NB4 (cell line): ENCODE measurements at regions not wholly inside any gene's neighbourhood (a gene's known extent, or its start where the extent isn't known, plus 50 kb on each side); places are given as distances from the start of the nearest gene placed in this dataset.

Experiments
- DNase-seq: peaks from one replicate; pipeline ENCODE4 v3.0.0; 2010; ENCODE audit warnings: low read depth
- H3K4me3 ChIP-seq: one replicate; pipeline ENCODE4 v1.5.1; 2011; ENCODE audit warnings: mild to moderate bottlenecking, low read depth, low read length, moderate library complexity
- CTCF ChIP-seq: IDR thresholded peaks from one replicate; pipeline ENCODE4 v1.5.1; 2012; ENCODE audit warnings: low read depth, low read length
- MYC ChIP-seq: IDR thresholded peaks from 2 replicates; pipeline ENCODE4 v1.6.1; 2011; ENCODE audit warnings: low read depth, low read length
- POLR2A ChIP-seq: IDR thresholded peaks from 2 replicates; pipeline ENCODE4 v1.6.1; 2011; ENCODE audit warnings: mild to moderate bottlenecking; ENCODE audit not compliant: insufficient read length; ENCODE audit errors: extremely low read depth
- TF ChIP-seq, protein P1 (sequence below): IDR thresholded peaks from 2 replicates; pipeline ENCODE4 v1.6.1; 2011; ENCODE audit warnings: low read depth, low read length

GRCh38 chr10:128451879-128452278 lies 325.7 kb upstream of the MKI67 start:
- no peak for TF ChIP-seq MYC
- TF ChIP-seq POLR2A: no peak
- TF ChIP-seq, protein P1, sequence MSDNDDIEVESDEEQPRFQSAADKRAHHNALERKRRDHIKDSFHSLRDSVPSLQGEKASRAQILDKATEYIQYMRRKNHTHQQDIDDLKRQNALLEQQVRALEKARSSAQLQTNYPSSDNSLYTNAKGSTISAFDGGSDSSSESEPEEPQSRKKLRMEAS: no peak
- no peak for TF ChIP-seq CTCF

DNA sequence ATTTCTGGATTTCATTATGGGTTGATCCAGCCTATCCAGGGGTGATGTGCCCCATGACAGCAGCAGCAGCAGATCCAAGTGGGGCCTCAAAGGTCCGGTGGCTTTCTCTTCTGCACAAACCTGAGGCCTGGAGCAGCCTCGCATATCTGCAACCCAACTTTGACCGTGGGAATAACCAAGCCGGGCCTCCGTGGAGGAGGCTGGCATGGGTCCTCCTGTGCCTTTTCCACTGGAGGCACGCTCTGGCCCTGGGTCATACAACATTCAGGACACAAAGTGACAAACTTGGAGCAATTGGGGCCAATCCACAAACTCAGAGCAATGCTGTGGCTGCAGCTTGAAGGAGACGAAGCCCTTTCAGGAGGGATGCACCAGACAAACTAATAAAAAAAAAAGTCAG lies 330.0 kb upstream of the MKI67 start:
- no peak overlapping the region for H3K4me3 ChIP-seq
- no peak for DNase-seq
- TF ChIP-seq POLR2A (no peak), MYC (no peak), CTCF (no peak)
- TF ChIP-seq, protein P1: no peak

More at GRCh38 chr10:128451879-128452278, 325.7 kb upstream of the MKI67 start:
- H3K4me3 ChIP-seq: no peak overlapping the region
- DNase-seq: no peak

- no peak overlapping the region for H3K4me3 ChIP-seq
- TF ChIP-seq MYC (no peak), CTCF (no peak), POLR2A (no peak)
- TF ChIP-seq, protein P1: no peak
These were observed 330.9 kb upstream of the MKI67 start for GRCh38 chr10:128457136-128457535.

GRCh38 chr10:128461991-128462390 lies 335.8 kb upstream of the MKI67 start:
- no peak for DNase-seq
- TF ChIP-seq MYC (no peak), CTCF (no peak), POLR2A (no peak)
- TF ChIP-seq, protein P1: no peak
- no peak overlapping the region for H3K4me3 ChIP-seq

More at GRCh38 chr10:128457136-128457535, 330.9 kb upstream of the MKI67 start:
- DNase-seq: no peak

DNA sequence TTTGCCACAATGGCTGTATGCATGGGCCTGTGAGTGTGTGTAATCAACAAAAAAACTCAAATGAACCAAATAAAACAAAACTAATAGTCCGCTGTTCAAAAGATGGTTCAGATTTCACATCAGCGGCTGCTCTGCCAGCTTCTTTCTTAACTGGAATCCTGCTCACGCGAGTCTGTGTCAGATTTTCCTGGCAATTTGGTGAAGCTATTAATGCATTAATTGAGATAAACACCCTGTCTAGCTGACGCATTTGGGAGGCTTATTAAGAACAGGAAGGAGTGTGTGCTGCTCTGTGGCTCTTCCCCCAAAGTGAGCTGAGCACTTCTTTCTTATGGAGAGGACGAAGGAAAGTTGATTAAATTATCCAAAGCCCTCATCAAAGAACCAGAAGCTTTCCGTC lies 336.6 kb upstream of the MKI67 start:
- TF ChIP-seq, protein P1: no peak
- TF ChIP-seq MYC (no peak), CTCF (no peak), POLR2A (no peak)
- no peak overlapping the region for H3K4me3 ChIP-seq
- no peak for DNase-seq
